HG02571 (cell line): ENCODE measurements at regions not wholly inside any gene's neighbourhood (a gene's known extent, or its start where the extent isn't known, plus 50 kb on each side); places are given as distances from the start of the nearest gene placed in this dataset.
"Not testable (repeated sequence)": the region's sequence is repeated elsewhere in the genome, so short reads cannot be mapped to it uniquely, and the experiment has no call there.

Experiments
- ATAC-seq: cut with Tn5 transposase; IDR thresholded peaks from one replicate; pipeline ENCODE4 v1.9.1; 2021; ENCODE audit warnings: mild to moderate bottlenecking, moderate library complexity; ENCODE audit not compliant: unreplicated experiment

DNA sequence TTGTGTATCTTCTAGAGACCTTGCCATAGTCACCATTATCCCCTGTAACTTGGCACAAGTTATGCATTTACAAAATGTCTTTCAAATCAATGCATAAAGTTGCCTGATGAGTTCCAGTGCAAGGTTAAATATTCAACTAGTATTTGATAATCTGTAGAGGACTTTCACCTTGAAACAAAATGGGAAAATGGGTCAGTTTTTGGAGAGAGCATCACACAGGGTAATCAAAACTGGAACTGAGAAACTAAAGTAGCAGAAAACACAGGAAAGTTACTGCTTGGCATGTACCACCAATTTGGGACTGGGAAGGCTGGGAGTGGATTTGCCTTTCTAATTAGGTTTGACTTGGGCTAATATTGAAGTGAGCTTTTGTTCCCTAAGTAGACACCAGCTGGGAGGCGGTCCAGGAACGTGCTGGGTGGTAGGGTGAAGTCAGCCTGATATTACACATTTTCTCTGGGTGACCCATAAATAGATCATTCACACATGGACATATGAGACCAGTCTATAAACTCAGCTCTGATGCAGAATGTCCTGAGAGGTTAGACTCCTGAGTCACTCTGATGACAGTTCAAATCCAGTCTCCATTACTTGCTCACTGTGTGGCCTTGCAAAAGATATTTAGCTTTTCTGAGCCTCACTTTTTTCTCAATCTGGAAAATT is 152.3 kb downstream of the PCTP start:
- ATAC-seq = no peak

DNA sequence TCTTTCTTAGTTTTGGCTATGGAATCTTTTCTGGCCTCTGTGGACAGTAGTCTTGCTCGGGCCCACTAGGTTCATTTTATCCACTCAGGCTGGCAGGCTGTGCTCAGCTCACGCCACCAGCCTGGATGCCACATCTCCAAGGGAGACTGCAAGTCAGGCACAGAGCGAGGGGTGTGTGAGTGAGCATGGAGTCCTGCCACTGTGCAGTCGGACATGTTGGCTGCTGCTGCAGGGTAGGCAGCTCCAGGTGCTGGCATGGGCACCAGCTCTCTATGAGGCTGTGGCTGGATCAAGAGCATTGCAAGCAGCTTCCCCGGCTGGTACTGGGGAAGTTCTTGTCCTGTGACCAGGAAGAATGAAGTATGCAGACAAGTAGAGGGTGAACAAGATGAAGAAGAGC is 158.9 kb downstream of the PCTP start:
- ATAC-seq = no peak

DNA sequence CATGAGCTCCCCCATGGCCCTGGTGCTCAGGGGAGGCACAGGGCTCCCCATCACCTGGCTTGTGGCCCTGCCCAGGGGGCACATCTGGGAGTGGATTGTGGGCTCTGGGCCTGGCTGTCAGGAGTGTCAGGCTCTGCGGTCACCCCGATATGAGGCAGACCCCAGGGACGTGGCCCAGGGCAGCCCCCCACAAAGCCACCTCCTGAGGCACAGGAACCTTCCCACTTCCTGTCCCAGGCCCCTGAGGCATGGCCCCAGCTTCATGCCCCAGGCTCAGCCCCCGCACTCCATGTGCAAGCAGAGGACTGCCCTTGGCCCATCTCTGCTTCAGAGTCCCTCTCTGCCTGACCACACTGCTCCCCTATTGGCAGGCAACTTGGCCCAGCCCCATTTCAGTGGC is 160.3 kb downstream of the PCTP start:
- ATAC-seq = no peak

DNA sequence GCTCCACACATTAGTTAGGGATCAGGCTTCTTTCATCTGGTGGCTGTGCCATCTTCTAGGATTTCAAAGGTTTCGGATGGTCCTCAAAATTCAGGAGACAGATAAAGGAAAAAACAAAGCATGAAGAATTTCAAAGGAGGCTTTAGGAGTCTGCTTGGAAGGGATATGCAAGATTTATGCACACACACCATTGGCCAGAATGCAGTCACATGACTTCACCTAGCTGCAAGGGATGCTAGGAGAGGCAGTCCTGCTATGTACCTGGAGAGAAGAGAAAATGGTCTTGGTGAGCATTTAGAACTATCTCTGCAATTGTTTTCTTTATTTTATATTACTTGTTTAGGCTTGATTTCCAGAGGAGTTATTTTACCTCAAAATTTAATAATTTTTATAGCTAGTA is 174.6 kb downstream of the PCTP start:
- no peak for ATAC-seq

DNA sequence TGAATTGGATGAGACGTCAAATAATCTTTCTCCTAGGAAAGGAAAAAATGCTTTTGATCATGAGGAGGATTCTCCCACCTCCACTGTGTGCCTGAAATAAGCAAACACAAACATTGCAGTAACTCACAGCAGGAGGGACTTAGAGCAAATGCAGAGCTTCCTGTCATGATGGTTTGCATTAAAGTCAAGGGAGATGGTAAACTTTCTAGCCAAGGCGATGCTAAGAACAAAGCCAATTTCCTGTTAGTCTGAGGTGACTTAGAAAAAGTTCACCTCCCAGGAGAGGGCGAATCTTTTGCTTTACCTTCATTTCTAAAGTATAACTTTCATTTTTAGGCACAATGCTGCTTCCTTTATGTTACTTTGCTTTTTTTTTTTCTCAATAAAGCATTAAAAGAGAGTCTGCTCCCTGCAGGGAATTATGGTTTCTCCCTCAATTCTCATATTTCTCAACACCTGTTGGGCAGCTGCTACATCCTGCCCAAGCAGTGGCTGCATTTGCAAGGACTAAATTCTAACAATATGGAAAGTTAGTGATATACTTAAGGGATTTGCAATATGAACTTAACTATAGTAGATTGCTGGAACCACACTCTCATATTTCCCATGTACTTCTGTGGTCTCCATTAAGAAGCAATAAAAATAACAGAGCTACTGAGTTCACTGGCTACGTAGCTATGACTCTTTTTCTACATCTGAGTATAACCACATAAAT is 175.6 kb downstream of the PCTP start:
- ATAC-seq = no peak

DNA sequence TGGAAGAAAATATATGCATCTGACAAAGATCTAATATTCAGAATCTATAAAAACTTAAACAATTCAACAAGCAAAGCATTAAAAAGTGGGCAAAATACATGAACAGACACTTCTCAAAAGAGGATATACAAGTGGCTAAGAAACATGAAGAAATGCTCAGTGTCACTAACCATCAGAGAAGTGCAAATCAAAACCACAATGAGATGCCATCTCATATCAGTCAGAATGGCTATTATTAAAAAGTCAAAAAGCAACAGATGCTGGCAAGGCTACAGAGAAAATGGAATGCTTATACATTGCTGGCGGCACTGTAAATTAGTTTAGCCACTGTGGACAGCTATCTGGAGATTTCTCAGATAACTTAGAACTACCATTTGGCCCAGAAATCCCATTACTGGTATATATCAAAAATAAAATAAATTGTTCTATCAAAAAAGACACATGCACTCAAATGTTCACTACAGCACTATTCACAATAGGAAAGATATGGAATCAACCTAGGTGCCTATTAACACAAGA is 179.5 kb downstream of the PCTP start:
- no peak for ATAC-seq

DNA sequence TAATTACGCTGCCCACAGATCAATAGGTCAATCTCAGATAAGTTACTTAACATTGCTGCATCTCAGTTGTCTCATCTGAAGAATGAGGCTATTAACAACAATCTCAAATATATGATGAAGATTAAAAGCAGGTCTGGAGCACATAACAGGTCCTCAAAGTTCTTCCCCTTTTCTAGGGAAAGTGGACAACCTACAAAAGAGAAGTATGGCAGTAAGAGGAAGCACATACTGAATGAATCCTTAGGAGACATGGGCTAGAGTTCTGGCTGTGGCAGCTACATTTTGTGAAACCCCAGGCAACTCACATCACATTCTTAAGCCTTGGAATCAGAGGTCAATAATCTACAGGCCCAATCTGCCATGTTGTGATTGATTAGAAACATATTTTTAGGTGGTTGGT is 180.6 kb downstream of the PCTP start:
- no peak for ATAC-seq

DNA sequence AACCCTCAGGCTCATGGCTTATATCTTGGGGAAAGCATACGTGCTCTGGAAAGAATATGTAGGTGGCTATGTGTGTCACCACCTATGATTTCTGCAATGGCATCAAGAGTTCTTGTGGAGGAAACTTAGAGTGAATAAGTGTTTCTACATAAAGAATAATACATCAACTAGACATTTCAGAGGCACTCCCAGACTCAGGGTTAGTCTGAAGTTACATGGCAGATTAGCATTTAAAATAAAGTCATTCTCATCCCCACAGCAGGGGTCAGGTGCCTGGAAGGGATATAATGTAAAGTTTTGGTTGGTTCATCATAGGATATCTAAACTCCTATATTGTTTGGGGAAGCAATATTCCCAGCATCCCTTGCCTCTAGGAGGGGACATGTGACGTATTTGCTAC is 182.1 kb downstream of the PCTP start:
- ATAC-seq = no peak

DNA sequence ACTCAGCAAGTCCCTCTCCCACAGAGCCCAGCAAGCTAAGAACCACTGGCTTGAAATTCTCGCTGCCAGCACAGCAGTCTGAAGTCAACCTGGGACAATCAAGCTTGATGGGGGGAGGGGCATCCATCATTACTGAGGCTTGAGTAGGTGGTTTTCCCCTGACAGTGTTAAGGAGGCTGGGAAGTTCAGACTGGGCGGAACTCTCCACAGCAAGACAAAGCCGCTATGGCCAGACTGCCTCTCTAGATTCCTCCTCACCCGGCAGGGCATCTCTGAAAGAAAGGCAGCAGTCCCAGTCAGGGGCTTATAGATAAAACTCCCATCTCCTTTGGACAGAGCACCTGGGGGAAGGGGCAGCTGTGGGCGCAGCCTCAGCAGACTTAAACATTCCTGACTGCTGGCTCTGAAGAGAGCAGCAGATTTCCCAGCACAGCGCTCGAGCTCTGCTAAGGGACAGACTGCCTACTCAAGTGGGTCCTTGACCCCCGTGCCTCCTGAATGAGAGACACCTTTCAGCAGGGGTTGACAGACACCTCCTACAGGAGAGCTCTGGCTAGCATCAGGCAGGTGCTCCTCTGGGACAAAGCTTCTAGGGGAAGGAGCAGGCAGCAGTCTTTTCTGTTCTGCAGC is 188.4 kb downstream of the PCTP start:
- not testable (repeated sequence) for ATAC-seq

DNA sequence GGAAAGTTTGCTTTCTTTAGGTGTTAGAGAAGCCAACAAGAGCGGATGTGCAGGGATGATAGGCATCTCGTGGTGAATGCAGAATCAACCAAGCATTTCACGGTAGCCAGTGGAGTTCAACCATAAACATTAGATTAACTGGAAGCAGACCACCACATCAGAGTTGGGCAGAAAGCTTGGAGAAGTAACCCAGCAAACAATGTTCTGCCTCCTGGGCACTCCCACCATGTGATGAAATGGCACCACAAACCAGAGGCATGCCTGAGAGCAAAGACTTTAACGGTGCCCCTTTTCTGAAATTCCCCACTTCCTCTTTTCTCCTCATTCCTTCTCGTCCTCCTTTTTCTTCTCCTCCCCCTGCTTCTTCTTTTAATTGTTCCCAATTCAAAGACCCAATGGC is 193.5 kb upstream of the ANKFN1 start:
- ATAC-seq = no peak

DNA sequence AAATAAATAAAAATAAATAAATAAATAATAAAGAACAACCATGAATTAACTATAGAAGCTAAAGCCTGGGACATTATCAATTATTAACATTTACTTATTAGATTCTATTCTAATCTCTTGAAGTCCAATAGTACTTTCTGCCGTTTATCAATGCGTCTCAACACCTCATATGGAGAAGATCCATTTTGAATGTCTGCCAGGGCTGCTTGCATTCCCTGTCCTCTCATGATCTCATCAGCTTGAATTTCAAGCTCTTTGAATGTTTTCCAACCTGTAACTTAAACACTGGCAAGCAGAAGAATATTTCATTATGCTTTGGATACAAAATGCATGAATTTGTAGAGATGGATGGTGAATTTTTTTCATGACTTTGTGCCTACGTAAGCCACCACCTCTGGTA is 191.9 kb upstream of the ANKFN1 start:
- no peak for ATAC-seq

DNA sequence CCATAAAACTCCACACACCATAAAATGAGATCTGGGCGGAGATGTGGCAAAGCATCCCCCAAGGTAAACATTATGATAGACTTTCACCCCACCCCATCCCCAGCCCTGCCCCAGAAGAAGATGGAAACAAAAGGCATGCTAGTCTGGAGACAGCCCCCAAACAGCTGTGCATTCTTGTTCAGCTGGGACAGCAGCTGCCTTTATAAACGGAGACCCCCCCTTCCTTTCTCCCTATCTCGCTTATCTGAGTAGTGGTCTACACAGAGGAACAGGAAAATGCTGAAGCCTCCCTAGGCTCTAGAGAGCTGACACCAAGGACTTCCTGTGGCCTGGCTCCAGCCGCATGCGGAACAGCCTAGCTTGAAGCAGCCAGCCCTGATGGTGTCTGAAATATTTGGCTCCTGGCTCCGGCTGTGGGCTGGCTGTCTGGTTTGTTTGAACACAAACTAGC is 190.3 kb upstream of the ANKFN1 start:
- no peak for ATAC-seq

DNA sequence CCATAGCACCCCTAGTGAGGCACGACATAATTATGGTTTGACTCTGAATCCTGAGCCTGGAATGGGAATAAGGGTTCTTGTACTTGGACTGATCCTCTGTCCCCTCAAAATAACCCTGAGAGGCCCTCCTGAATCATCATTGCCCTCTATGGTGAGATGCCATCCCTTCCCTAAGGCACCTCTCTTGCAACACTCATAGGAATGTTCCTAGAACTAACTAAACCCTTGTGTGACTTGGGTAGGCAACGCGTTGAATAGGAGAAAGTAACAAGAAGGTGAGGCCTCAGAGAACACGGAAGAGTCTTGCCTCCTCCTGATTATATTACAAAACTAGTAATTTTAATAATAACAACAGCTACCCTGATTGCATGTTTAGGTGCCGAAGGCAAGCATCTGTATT is 189.1 kb upstream of the ANKFN1 start:
- no peak for ATAC-seq

DNA sequence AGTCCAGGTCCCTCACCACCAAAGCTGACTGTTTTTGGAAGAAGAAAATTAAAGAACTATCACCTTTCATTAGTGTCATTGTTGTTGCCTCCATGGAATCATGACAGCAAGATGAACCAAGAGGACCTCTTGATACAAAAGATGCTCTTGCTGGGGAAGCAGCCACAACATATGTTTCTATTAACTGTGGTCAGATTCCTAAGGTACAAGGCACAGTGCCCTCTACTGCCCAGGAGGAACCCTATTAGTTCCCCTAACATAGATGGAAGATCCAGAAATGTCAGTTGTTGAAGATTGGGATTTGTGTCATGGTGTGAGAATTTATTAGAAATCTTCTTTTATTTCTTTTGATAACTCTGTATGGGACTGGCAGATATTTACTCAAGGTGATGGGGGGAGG is 188.2 kb upstream of the ANKFN1 start:
- ATAC-seq = no peak

DNA sequence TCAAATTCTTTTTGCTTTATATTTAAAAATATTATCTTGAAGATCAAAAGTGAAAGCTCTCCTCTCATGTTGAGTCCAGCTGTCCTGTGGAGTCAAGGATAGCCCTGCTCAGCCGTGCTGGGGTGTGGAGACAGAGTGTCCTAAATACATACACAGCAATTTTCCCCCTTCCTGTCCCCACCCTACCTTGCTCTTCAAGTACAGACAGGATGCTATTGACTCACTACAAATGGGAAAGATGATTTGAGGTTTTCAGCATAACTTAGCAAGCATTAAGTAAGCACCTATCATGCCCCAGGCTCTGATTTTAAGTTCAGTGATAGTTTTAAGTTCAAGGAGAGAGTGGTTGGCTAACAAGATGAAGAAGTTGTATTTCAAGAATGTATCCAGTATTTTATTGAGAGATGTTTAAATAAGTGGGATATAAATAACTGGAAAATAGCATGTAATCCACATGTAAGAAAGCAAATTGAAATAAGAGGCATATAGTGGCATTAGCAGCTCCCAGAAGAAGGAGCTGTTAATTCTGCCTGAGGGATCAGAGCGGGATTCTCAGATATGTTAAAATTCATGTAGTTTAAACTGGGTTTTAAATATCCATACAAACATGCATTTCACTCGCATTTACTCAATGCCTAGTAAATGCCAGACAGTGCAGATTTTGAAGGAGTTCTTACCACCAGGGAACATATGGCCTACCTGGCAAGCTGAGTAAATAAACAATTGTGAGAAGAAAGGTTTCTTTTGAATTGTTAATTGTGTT is 183.5 kb upstream of the ANKFN1 start:
- ATAC-seq = no peak

DNA sequence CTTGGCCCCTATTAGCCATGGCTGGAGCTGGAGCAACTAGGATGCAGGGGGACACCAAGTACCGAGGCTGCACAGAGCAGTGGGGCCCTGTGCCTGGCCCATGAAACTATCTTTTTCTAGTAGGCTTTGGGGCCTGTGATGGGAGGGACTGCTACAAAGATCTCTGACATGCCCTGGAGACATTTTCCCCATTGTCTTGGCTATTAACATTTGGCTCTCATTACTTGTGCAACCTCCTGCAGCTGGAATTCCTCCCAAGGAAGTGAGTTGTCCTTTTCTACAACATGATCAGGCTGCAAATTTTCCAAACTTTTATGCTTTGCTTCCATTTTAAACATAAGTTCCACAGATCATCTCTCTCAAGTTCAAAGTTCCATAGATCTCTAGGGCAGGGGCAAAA is 174.7 kb upstream of the ANKFN1 start:
- no peak for ATAC-seq

DNA sequence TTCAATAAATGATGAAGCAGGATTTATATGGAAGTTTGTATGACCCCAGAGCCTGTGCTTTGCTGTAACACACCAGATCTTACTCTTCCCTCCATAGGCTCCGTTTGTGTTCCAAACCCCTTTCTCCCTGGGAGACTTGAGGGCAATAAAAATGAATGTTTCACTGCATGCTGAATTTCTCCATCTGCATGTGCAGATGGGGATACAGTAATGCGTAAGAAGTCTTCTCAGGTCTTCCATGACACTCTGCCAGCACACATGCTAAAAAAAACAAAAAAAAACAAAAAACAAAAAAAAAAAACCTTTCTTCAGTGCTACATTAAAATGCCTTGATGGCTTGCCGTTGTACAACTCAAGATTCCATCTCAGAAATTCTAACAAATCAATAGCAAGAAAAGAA is 170.2 kb upstream of the ANKFN1 start:
- ATAC-seq = no peak

DNA sequence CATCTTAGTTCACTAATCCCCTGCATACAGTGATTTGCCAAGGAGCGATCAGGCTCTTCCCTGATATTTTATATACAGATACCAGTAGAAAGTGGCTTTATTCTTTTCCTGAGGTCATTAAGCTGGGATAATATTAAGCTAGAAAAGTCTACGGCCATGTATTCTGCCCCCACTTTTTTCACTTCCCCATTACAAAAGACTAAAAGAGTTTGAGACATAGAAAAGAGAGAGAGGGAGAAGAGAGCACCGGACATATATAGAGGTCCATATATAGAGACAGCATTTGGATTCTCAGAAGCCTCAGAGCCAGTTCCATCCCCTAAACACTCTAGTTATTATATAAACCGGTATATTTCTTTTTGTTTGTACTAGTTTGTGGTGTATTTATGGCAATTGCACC is 166.5 kb upstream of the ANKFN1 start:
- ATAC-seq = no peak

DNA sequence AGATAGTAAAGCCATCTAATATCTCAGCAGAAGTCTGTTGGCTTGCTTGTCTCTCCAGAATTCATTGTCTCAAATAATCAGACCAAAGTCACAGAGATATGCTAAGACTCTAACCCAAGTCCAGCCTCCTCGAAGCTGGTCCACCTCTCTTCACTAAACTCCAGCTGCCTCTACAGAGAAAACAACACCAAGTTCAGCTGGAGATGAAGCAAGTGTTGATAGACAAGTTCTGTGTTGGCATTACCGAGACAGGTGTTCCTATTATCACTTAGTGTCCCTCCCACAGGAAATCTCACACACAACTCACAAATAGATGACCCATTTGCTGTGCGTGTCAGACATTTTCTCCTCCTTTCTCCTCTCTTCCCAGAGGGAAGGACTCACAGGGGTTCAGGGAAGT is 164.4 kb upstream of the ANKFN1 start:
- no peak for ATAC-seq

DNA sequence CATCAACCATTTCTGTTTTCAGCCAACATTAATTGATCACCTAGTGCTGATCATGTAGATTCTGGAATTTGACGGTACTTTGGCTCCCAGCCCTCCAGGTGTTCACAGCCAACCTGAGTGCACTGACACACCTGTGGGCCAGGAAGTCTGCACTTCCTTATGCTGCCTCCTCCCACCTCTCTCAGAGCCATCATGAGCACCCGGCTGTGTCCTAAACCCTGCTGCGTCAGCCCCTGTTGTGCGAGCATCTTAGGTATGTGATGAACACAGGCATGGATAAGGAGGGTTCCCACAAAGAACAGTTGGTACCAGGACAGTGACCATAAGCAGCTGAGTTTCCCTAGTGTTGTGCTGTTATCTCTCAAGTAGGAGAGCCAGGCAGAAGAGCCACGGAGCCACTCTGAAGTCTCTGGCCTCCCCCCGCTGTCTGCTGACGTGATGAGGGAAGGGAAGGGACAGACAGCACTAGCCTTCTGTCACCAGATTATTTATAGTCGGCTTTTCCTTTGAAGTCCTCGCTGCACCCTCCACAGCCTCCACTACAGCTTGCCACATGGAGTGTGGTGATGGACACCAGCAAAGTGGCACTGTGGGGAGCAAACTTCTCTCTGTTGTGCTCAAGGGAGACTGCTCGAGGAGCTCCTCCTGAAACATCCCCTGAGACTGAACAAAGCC is 162.8 kb upstream of the ANKFN1 start:
- no peak for ATAC-seq

DNA sequence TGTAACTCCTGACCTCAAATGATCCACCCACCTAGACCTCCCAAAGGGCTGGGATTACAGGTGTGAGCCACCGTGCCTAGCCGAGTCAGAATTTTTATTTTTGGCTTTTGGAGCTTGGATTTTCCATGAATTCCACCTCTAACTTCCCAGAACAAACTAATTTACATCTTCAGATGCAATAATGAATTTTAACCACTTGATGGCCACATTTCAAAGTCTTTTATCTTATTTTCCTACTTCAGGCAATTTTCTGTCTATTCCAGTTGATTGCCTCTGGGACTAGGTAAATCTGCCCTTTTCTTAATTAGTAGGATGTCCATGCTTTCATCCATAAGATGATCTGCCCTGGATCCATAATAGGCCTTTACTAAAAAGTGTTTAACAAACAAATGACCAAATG is 156.4 kb upstream of the ANKFN1 start:
- no peak for ATAC-seq
